Neural crest cell (in vitro differentiated cells): ENCODE measurements at regions not wholly inside any gene's neighbourhood (a gene's known extent, or its start where the extent isn't known, plus 50 kb on each side); places are given as distances from the start of the nearest gene placed in this dataset.

Experiments used
- DNase-seq: peaks from one replicate; pipeline ENCODE4 v3.0.0; 2021; ENCODE audit warnings: low read depth, mixed read lengths, low spot score
- H3K27ac Mint-ChIP-seq: one replicate; pipeline ENCODE4 v1.8.0; 2021; ENCODE audit warnings: mild to moderate bottlenecking, mixed read lengths; ENCODE audit not compliant: unreplicated experiment
- H3K27me3 Mint-ChIP-seq: 2 replicates; pipeline ENCODE4 v1.8.0; 2021; ENCODE audit warnings: low read depth, mild to moderate bottlenecking, mixed read lengths
- H3K36me3 Mint-ChIP-seq: 2 replicates; pipeline ENCODE4 v1.8.0; 2021; ENCODE audit warnings: low read depth, mild to moderate bottlenecking, mixed read lengths
- H3K4me1 Mint-ChIP-seq: 2 replicates; pipeline ENCODE4 v1.8.0; 2021; ENCODE audit warnings: mixed read lengths
- H3K4me3 Mint-ChIP-seq: one replicate; pipeline ENCODE4 v1.8.0; 2021; ENCODE audit warnings: mild to moderate bottlenecking, mixed read lengths
- H3K9me3 Mint-ChIP-seq: 2 replicates; pipeline ENCODE4 v1.8.0; 2021; ENCODE audit warnings: mixed read lengths
- CTCF ChIP-seq: fragments of 200-600 bp; sonication (generic); conservative IDR thresholded peaks from 2 replicates; pipeline ENCODE4 v1.5.0; 2021; ENCODE audit warnings: antibody characterized with exemption, mild to moderate bottlenecking

GRCh38 chr7:46163246-46163645 is 242.2 kb upstream of the IGFBP3 start:
- H3K9me3 Mint-ChIP-seq, result no peaks in the 10 kb centered on the region
- no peak overlapping the region for H3K4me3 Mint-ChIP-seq
- H3K27ac Mint-ChIP-seq, result no peak overlapping the region
- no peak for DNase-seq
- peaks cover 2% of the 10 kb centered on the region for H3K4me1 Mint-ChIP-seq
- no peaks in the 10 kb centered on the region for H3K27me3 Mint-ChIP-seq
- H3K36me3 Mint-ChIP-seq, result no peaks in the 10 kb centered on the region
- no peak for TF ChIP-seq CTCF

GRCh38 chr7:46162609-46163008 is 241.5 kb upstream of the IGFBP3 start:
- TF ChIP-seq CTCF, result no peak
- Mint-ChIP-seq H3K27ac (no peak overlapping the region), H3K4me3 (no peak overlapping the region), H3K36me3 (no peaks in the 10 kb centered on the region), H3K4me1 (peaks cover 4% of the 10 kb centered on the region), H3K27me3 (no peaks in the 10 kb centered on the region), H3K9me3 (no peaks in the 10 kb centered on the region)
- DNase-seq, result no peak

GRCh38 chr7:46160861-46161260 is 239.8 kb upstream of the IGFBP3 start:
- Mint-ChIP-seq H3K36me3 (no peaks in the 10 kb centered on the region), H3K9me3 (no peaks in the 10 kb centered on the region), H3K4me3 (no peak overlapping the region), H3K27me3 (no peaks in the 10 kb centered on the region), H3K27ac (no peak overlapping the region), H3K4me1 (peaks cover 4% of the 10 kb centered on the region)
- TF ChIP-seq CTCF, result no peak
- DNase-seq, result no peak

GRCh38 chr7:46157931-46158330 is 236.9 kb upstream of the IGFBP3 start:
- Mint-ChIP-seq H3K36me3 (no peaks in the 10 kb centered on the region), H3K27me3 (no peaks in the 10 kb centered on the region), H3K27ac (no peak overlapping the region), H3K4me1 (peaks cover 8% of the 10 kb centered on the region), H3K4me3 (no peak overlapping the region), H3K9me3 (no peaks in the 10 kb centered on the region)
- DNase-seq, result no peak
- no peak for TF ChIP-seq CTCF

- H3K36me3 Mint-ChIP-seq, result no peaks in the 10 kb centered on the region
- no peaks in the 10 kb centered on the region for H3K9me3 Mint-ChIP-seq
- TF ChIP-seq CTCF, result no peak
- no peaks in the 10 kb centered on the region for H3K27me3 Mint-ChIP-seq
- DNase-seq, result no peak
- H3K4me1 Mint-ChIP-seq, result peaks cover 8% of the 10 kb centered on the region
- H3K27ac Mint-ChIP-seq, result no peak overlapping the region
- H3K4me3 Mint-ChIP-seq, result no peak overlapping the region
Observed at GRCh38 chr7:46157404-46157803, 236.3 kb upstream of the IGFBP3 start.

GRCh38 chr7:46156853-46157252 is 235.8 kb upstream of the IGFBP3 start:
- H3K36me3 Mint-ChIP-seq, result no peaks in the 10 kb centered on the region
- no peak for DNase-seq
- no peak overlapping the region for H3K4me3 Mint-ChIP-seq
- no peak overlapping the region for H3K27ac Mint-ChIP-seq
- no peaks in the 10 kb centered on the region for H3K27me3 Mint-ChIP-seq
- peaks cover 8% of the 10 kb centered on the region for H3K4me1 Mint-ChIP-seq
- no peaks in the 10 kb centered on the region for H3K9me3 Mint-ChIP-seq
- no peak for TF ChIP-seq CTCF
